Stimulated activated CD8-positive, alpha-beta memory T cell treated with anti-CD3 and anti-CD28 coated beads, Interleukin-12 subunit alpha, Interleukin-12 subunit beta, amount 100 ng/mL, for 24 hours (primary cell): ENCODE measurements at regions not wholly inside any gene's neighbourhood (a gene's known extent, or its start where the extent isn't known, plus 50 kb on each side); places are given as distances from the start of the nearest gene placed in this dataset.
"Not testable (repeated sequence)": the region's sequence is repeated elsewhere in the genome, so short reads cannot be mapped to it uniquely, and the experiment has no call there.

ENCODE experiments used
- DNase-seq: peaks from one replicate; pipeline ENCODE4 v3.0.0-alpha.2; 2020; ENCODE audit errors: extremely low read depth

- no peak for DNase-seq
Observed at GRCh38 chr20:1825938-1826445, 69.2 kb upstream of the SIRPA start.

GRCh38 chr20:1825507-1825906 lies 69.7 kb upstream of the SIRPA start:
- no peak for DNase-seq

- DNase-seq = no peak
Observed at GRCh38 chr20:1824834-1825233, 70.4 kb upstream of the SIRPA start.

- DNase-seq = no peak
Observed at GRCh38 chr20:1824181-1824580, 71.0 kb upstream of the SIRPA start.

GRCh38 chr20:1823450-1823844 lies 71.8 kb upstream of the SIRPA start:
- no peak for DNase-seq

GRCh38 chr20:1822564-1823449 lies 72.4 kb upstream of the SIRPA start:
- no peak for DNase-seq

- DNase-seq = no peak
Observed at GRCh38 chr20:1820138-1821079, 74.8 kb upstream of the SIRPA start.

- no peak for DNase-seq
Observed at GRCh38 chr20:1819311-1820137, 75.7 kb upstream of the SIRPA start.

- no peak for DNase-seq
Observed at GRCh38 chr20:1818895-1819294, 76.3 kb upstream of the SIRPA start.

- DNase-seq = no peak
Observed at GRCh38 chr20:1818247-1818840, 76.9 kb upstream of the SIRPA start.

GRCh38 chr20:1817577-1818211 lies 77.5 kb upstream of the SIRPA start:
- no peak for DNase-seq

GRCh38 chr20:1816384-1817381 lies 78.5 kb upstream of the SIRPA start:
- no peak for DNase-seq

GRCh38 chr20:1815502-1816085 lies 79.6 kb upstream of the SIRPA start:
- no peak for DNase-seq

GRCh38 chr20:1814861-1815260 lies 80.3 kb upstream of the SIRPA start:
- not testable (repeated sequence) for DNase-seq

GRCh38 chr20:1813674-1814635 lies 81.3 kb upstream of the SIRPA start:
- no peak for DNase-seq

- DNase-seq = no peak
Observed at GRCh38 chr20:1813101-1813529, 82.1 kb upstream of the SIRPA start.

- no peak for DNase-seq
Observed at GRCh38 chr20:1811621-1812498, 83.3 kb upstream of the SIRPA start.
